Astrocyte (in vitro differentiated cells and primary cell): ENCODE measurements at regions not wholly inside any gene's neighbourhood (a gene's known extent, or its start where the extent isn't known, plus 50 kb on each side); places are given as distances from the start of the nearest gene placed in this dataset.

Source experiments
- EZH2 ChIP-seq: IDR thresholded peaks from 2 replicates; pipeline ENCODE4 v1.6.1; 2012; ENCODE audit warnings: mild to moderate bottlenecking, low read length, inconsistent platforms; ENCODE audit not compliant: insufficient read depth
- TF ChIP-seq, protein P1 (sequence below): IDR thresholded peaks from 2 replicates; pipeline ENCODE4 v1.5.1; 2011; ENCODE audit warnings: low read depth, mild to moderate bottlenecking, inconsistent platforms, low read length, moderate library complexity; ENCODE audit not compliant: insufficient read depth

DNA sequence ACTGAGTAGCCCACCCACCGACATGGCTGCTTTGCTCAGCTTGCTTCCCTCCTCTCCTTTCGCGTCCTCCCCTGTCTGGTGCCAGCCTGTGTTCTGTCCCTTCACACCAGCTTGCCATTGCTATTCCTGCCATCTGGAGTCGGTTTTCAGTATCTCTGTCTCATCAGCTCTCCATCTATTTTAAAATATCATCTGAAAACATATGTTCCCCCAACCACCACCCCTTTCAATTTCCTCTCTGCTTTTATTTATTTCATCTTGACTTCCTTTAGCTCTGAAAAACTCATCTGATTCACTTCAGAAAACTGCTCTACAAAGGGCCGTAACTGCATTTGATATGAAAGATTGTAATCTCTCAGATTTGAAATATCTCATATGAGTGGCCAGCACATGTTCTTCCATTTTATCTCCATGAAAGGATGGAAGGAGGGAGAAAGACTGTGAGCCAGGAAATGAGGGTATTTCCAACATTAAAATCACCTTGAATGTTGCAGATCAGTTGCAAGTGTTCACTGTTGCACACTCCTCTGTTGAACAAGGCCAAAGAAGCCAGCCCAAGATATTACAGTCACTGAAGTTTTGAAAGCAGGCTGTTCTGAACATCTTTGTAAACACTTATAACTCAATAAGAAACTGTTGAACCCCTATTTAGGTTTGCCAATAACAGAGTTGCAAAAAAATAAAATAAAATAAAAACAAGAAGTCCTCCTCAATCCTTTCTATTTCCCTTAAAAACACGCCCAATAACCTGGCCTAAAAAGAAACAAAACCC is 202.4 kb upstream of the NEBL start:
- TF ChIP-seq, protein P1, sequence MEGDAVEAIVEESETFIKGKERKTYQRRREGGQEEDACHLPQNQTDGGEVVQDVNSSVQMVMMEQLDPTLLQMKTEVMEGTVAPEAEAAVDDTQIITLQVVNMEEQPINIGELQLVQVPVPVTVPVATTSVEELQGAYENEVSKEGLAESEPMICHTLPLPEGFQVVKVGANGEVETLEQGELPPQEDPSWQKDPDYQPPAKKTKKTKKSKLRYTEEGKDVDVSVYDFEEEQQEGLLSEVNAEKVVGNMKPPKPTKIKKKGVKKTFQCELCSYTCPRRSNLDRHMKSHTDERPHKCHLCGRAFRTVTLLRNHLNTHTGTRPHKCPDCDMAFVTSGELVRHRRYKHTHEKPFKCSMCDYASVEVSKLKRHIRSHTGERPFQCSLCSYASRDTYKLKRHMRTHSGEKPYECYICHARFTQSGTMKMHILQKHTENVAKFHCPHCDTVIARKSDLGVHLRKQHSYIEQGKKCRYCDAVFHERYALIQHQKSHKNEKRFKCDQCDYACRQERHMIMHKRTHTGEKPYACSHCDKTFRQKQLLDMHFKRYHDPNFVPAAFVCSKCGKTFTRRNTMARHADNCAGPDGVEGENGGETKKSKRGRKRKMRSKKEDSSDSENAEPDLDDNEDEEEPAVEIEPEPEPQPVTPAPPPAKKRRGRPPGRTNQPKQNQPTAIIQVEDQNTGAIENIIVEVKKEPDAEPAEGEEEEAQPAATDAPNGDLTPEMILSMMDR, result no peak
- TF ChIP-seq EZH2, result no peak
